Fibroblast of upper back skin (primary cell): ENCODE measurements at regions not wholly inside any gene's neighbourhood (a gene's known extent, or its start where the extent isn't known, plus 50 kb on each side); places are given as distances from the start of the nearest gene placed in this dataset.
"Not testable (repeated sequence)": the region's sequence is repeated elsewhere in the genome, so short reads cannot be mapped to it uniquely, and the experiment has no call there.

Experiments
- DNase-seq: peaks from one replicate; pipeline ENCODE4 v3.0.0-alpha.2; 2013

DNA sequence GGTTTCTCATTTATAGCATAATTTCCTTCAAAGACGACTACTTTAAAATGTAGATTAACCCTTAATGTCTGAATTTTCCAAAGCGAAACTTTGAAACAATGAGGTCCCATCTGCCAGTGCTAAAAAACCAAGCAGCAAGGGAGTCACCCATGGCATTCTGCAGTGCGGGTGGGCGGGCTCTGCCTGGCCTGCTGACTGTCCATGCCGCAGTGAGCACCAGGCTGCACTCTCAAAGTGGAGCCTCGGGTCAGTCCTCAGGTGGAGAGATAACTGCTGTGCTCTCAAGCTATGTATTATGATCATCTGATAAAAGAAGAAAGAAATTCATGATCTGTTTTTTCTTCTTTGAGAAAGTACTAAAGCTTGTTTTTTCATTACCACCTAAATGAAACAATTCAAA is 581.6 kb downstream of the CETN3 start:
- no peak for DNase-seq

DNA sequence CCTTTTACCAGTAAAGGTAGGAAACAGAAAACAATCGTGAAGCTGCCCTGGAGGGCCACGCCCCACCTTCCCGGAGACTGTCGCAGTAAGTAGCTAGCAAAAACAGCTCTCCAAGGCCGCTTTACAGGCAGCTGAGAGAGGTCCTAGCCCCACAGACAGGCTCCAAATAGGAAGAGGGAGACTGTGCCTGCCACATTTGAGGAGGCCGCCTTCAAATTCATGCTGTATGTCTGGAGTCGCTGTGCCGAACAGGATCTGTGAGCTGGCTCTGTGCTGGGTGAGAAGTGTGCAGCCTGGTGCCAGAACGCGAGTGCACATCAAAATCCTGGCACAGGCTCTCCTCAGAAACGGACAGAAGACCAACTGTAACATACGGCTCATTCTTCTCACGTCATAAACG is 582.2 kb downstream of the CETN3 start:
- no peak for DNase-seq

DNA sequence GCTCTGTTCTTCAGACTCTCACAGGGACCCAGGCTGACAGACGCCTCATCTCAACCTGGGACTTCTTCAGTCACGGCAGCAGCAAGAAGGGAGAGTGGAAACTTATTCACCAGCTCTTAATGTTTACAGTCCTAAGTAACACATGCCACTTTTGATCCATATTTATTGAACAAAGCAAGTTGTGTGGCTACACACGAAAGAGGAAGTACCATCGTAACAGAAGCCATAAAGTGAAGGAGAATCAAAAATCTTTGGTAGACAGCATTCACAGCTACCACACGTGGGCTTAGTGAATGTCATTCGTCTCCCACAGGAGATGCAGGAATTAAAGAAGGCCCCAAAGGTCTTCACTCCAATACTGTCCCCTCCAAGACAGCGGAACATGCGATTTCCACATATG is 582.6 kb downstream of the CETN3 start:
- no peak for DNase-seq

DNA sequence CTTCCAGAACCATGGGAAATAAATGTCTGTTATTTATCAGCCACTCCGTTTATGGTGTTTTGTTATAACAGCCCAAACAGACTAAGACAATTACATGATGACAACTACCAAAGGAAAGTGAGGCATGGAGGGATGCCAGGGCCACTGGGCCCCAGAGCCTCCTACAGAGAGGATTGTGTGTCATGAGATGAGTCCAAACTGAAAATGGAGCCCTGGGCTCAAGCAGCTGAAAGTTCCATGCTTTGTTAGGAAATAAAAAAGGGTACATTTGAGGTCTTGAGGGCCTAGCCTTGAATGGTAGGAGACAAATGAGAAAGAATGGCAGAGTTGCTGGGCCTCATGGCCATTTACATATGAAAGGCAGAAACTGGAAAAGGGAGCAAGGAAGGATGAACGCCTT is 586.5 kb downstream of the CETN3 start:
- no peak for DNase-seq

GRCh38 chr5:89817841-89818240 is 591.7 kb downstream of the CETN3 start:
- no peak for DNase-seq

GRCh38 chr5:89816038-89816437 is 593.5 kb downstream of the CETN3 start:
- DNase-seq = peak; percentile 62

DNA sequence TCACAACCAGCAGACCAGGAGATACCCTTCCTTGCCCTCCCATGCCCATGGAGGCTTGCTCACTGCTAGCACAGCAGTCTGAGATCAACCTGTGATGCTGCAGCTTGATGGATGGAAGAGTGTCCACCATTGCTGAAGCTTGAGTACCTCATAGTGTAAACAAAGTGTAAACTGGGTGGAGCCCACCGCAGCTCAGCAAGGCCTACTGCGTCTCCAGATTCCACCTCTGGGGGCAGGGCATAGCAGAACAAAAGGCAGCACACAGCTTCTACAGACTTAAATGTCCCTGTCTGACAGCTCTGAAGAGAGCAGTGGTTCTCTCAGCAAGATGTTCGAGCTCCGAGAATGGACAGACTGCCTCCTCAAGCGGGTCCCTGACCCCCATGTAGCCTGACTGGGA is 608.8 kb downstream of the CETN3 start:
- not testable (repeated sequence) for DNase-seq

DNA sequence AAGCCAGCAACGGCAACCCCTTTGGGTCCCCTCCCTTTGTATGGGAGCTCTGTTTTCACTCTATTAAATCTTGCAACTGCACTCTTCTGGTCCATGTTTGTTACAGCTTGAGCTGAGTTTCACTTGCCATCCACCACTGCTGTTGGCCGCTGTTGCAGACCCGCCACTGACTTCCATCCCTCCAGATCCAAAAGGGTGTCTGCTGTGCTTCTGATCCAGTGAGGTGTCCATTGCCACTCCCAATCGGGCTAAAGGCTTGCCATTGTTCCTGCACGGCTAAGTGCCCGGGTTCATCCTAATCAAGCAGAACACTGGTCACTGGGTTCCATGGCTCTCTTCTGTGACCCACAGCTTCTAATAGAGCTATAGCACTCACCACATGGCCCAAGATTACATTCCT is 615.1 kb downstream of the CETN3 start:
- DNase-seq = not testable (repeated sequence)

GRCh38 chr5:89779734-89780133 is 629.8 kb downstream of the CETN3 start:
- DNase-seq = not testable (repeated sequence)

DNA sequence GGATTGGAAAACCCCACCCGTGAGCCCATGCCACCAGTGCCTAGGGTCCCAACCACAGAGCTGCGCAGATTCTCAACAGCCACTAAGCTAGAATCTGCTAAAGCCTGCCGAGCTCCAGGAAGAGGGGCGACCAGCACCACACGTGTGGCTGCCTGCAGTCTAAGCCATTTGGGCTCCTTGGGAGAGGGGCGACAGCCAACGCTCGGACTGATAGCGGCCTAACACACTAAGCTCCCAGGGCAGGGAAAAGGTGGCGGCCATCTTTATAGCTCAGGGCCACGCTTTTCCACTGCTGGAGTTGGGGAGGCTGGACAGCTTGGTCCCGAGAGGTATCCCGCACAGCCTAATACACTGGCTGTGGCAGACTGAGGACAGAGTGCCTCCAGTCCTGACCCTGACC is 631.8 kb downstream of the CETN3 start:
- DNase-seq = no peak

DNA sequence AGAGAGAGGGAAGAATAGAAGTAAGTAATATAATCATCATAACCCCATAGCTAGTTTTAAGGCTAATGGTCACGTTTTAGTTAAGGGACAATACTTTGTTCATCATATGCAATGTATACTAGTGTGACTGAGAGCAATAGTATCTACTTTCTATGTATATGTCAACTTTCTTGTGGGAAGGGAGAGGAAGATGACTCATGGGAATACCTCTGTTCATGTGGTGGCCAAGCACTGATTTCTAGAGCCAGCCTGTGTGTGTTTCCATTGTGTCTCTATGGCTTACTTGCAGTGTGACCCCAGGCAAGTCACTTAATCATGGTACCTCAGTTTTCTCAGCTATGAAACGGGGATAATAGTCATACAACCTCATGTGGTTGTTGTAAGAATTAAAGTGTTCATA is 639.6 kb downstream of the CETN3 start:
- DNase-seq = peak; percentile 72

- no peak for DNase-seq
Observed at GRCh38 chr5:89759802-89760201, 649.8 kb downstream of the CETN3 start.

GRCh38 chr5:89758146-89758545 is 651.4 kb downstream of the CETN3 start:
- DNase-seq = peak; percentile 14

DNA sequence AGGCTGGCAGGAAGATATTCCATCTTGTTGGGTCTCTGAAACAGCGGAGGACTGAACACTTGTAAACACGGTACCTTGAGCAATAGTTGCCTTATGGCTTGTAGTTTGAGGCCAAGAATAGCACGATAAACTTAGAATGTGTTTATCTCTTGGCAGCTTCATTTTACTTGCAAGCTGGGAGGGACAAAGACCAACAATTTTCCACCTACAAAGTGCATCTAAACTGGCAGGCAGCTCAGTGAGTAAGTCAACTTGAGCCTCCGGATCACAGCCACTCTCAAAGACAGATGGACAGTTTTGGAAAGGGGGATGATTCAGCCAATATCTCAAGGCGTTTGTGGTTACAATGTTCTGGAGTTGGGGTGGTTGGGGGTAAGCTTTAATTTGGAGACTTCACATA is 652.6 kb downstream of the CETN3 start:
- DNase-seq = peak; percentile 62

DNA sequence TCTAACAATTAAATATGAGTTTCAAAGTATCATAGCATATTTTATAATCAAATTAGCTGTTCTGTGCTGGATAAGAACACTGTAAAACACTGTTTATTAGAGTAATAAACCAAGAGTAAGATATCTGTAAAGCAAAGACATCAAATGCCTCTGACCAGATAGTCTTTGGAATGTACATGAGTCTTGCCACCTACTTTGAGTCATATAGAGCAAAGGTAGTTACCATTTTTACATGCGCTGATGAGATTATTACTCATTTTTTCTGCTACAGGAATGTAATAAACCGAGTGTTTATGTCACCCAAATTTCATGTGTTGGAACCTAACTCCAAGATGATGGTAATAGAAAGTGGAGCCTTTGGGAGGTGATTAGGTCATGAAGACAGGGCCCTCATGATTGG is 654.5 kb downstream of the CETN3 start:
- no peak for DNase-seq

DNA sequence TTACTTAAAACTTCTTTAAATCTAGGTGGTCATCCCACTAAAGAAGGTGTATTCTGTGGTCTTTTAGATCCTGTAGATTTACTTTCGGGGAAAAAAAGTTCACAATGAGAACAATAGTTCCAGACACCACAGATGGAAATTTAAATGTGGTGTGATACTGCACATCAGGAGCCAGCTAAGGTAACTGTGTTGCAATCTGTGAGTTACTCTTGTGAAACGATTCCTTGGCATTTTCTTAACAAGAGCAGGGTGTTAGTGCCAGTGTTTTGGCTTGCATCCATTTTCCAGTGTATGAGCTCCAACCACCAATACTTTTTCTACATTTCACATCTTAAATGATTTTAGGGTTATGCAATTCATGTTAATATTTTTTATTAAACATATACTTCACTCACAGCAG is 674.5 kb downstream of the CETN3 start:
- DNase-seq = peak; percentile 21

- DNase-seq = no peak
Observed at GRCh38 chr5:89733772-89734171, 675.8 kb downstream of the CETN3 start.

DNA sequence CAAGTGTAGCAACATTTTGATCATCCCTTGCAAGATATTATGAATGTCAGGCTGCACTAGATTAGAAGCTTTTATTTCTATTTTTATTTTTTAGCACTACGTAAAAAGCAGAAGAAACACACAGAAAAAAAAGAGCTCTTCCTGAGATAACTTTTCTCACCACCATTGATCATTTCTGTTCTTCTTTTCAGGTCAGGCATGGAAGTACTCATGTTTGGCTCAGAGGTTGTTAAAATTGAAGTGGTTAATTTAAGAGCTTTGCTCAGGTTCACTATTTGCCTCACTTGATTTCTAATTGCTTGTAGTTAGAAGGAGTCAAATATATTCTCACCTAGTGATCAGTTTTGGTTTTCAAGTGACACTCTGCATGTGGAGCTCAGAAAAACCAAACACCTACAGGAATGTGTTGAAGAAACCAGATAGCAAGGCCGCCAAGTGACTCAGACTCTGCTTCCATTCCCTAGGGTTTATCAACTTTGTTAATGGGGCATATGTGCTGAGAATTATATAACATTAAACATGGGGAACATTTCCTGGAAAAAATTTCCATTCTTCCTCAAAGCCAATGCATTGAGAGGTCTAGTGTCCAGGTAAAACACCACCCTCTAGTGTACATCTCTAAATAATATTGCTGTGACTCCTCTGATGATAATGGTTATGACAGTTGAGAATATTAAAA is 679.8 kb downstream of the CETN3 start:
- DNase-seq = peak; percentile 48

DNA sequence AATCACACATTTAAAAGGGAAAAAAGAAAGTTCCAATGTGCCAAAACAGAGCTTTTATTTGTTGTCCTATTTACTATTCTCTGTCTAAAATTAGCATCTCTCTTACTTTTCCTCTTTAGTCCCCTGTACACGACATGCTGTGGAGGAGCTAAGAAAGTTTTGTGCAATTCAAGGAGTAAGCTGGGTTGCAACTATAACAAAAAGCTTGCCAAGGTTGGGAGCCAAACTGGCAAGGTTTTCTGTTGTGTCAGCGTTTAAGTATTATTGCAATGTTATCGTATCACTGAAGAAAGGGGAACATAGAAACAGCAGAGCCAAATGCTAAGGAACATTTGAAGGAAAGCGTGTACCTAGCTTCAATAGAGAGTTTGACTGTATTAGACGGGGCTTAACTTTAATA is 680.8 kb downstream of the CETN3 start:
- DNase-seq = peak; percentile 80

DNA sequence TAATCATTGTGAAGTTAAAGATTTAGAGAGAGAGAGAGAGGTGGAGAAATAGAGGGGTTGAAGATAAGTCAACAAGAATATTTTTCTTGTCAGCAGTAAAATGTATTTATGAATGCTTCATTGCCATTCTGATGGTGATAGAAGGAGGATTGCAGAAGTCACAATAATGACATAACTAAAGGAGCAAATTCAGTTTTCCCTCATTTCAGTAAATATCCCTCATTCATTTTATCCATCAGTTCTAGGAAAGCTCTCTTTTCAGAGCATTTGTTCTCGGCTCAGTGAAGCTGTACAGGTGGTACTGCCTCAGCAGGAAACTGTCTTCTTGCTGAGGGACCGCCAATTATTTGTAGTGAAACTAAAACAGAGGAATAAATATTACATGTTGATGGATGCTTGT is 681.4 kb downstream of the CETN3 start:
- no peak for DNase-seq

- DNase-seq = no peak
Observed at GRCh38 chr5:89724379-89725095, 685.0 kb downstream of the CETN3 start.

DNA sequence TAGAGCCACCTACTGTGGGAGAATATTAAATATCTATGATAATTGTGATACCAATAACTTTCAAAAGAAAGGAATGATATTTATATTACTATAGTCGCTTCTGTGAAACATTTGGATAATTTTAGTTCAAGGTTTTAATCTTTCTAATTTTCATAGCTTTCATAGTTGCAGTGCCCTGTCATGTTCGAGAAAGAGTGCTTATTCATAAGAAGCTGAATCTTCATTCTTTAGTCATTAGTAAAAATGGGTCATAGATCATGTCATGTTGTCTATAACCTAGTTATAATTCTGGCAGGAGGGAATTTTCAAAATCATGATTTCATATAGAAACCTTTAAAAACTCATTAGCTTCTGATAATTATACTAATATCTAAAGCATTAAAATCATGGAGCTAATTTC is 685.6 kb downstream of the CETN3 start:
- DNase-seq = peak; percentile 43

GRCh38 chr5:89722538-89722937 is 687.0 kb downstream of the CETN3 start:
- DNase-seq = no peak

DNA sequence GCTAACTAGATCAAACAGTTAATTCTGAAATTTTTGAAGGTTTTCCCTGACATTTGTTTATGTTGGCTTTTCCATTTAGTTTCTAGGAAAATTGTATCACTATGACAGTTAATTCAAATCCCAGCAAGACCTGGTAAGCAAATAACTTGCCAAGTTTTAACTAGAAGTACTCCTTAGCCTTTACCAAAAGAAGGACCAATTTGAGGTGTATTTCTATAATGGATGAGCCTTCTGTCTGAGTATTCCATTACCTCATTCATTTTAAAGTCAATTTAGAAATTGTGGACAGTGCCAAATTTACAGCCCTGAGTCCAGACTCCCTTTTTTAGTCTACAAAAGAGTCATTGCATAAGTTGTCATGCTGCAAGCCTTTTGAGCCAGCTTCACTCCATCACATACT is 687.6 kb downstream of the CETN3 start:
- no peak for DNase-seq

DNA sequence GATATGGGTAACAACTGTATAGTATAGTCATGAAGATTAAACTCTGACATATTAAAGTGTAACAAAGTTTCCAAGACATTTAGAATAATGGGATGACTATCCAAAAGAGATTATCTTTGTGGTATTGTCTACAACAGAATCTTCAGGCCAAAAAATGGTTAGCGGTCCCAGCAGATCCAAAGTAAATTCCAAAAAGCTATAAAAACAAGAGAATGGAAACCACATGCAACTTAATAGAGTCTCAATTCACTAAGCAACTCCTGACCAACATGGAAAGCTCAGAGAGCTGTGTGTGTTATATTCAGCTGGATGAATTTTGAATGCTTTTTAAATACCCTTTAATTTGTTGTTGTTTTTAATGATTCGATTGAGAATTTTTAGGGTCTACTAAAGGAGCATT is 688.2 kb downstream of the CETN3 start:
- DNase-seq = peak; percentile 53
